ENCODE measurements at regions not wholly inside any gene's neighbourhood (a gene's known extent, or its start where the extent isn't known, plus 50 kb on each side); places are given as distances from the start of the nearest gene placed in this dataset.

DNA sequence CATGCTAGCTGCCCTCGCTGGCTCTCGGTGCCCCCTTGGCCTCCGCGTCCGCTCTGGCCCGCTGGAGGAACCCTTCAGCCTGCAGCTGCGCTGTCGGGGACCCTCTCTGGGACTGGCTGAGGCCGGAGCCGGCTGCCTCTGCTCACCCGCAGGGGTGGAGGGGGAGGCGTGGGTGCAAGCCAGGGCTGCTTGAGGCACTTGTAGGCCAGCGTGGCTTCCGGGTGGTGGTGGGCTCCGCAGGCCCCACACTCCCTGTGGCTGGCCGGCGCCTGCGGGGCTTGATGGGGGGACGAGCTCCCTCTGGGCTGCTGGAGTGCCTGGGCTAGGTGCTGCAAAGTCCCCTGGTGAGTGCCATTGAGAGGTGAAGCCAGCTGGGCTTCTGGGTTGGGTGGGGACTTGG lies 429.6 kb downstream of the LRRC70 start:
- no peak for TF ChIP-seq POLR2A (IDR thresholded peaks at IDR 0.05)
- TF ChIP-seq, protein P1, sequence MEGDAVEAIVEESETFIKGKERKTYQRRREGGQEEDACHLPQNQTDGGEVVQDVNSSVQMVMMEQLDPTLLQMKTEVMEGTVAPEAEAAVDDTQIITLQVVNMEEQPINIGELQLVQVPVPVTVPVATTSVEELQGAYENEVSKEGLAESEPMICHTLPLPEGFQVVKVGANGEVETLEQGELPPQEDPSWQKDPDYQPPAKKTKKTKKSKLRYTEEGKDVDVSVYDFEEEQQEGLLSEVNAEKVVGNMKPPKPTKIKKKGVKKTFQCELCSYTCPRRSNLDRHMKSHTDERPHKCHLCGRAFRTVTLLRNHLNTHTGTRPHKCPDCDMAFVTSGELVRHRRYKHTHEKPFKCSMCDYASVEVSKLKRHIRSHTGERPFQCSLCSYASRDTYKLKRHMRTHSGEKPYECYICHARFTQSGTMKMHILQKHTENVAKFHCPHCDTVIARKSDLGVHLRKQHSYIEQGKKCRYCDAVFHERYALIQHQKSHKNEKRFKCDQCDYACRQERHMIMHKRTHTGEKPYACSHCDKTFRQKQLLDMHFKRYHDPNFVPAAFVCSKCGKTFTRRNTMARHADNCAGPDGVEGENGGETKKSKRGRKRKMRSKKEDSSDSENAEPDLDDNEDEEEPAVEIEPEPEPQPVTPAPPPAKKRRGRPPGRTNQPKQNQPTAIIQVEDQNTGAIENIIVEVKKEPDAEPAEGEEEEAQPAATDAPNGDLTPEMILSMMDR (IDR thresholded peaks at IDR 0.05 in 4 of 5, conservative IDR thresholded peaks at IDR 0.05 in 1 of 5) = no peak
